Neutrophil (primary cell): ENCODE measurements at regions not wholly inside any gene's neighbourhood (a gene's known extent, or its start where the extent isn't known, plus 50 kb on each side); places are given as distances from the start of the nearest gene placed in this dataset.

Experiments used
- H3K27ac ChIP-seq: fragments of 200-600 bp; sonication (generic); 2 replicates; pipeline ENCODE4 v1.5.1; 2016; ENCODE audit warnings: mild to moderate bottlenecking, moderate library complexity
- H3K27me3 ChIP-seq: fragments of 200-600 bp; sonication (generic); 2 replicates; pipeline ENCODE4 v1.6.0; 2016; ENCODE audit warnings: mild to moderate bottlenecking
- H3K36me3 ChIP-seq: fragments of 200-600 bp; sonication (generic); 2 replicates; pipeline ENCODE4 v1.5.1; 2017
- H3K4me1 ChIP-seq, 2 experiments: fragments of 200-600 bp in 1 of 2; sonication (generic) in 1 of 2; 1 replicate in 1 of 2; 2 replicates in 1 of 2; pipeline versions ENCODE4 v1.5.1 to v1.6.1; 2013 to 2016; ENCODE audit warnings: low read depth in 1 of 2, low read length in 1 of 2, mild to moderate bottlenecking in 1 of 2, moderate library complexity in 1 of 2; ENCODE audit not compliant: control insufficient read depth in 1 of 2, insufficient read depth in 1 of 2
- H3K4me3 ChIP-seq, 2 experiments: fragments of 200-600 bp in 1 of 2; sonication (generic) in 1 of 2; 1 replicate in 1 of 2; 2 replicates in 1 of 2; pipeline ENCODE4 v1.5.1; 2013 to 2016; ENCODE audit warnings: low read depth in 1 of 2, low read length in 1 of 2, mild to moderate bottlenecking in 1 of 2, moderate library complexity in 1 of 2
- H3K9me3 ChIP-seq: fragments of 200-600 bp; sonication (generic); 2 replicates; pipeline ENCODE4 v1.5.1; 2016
- CTCF ChIP-seq: fragments of 200-600 bp; sonication (generic); IDR thresholded peaks from 2 replicates; pipeline ENCODE4 v1.5.1; 2016; ENCODE audit warnings: antibody characterized with exemption

- Histone ChIP-seq H3K27ac (no peak overlapping the region), H3K9me3 (no peaks in the 10 kb centered on the region), H3K36me3 (no peaks in the 10 kb centered on the region), H3K4me1 (no peaks in the 10 kb centered on the region), H3K27me3 (no peaks in the 10 kb centered on the region), H3K4me3 (no peak overlapping the region)
- TF ChIP-seq CTCF, result no peak
Observed at GRCh38 chr13:21228738-21229137, 52.3 kb downstream of the MRPL57 start.

- no peaks in the 10 kb centered on the region for H3K27me3 ChIP-seq
- H3K4me3 ChIP-seq, result no peak overlapping the region
- H3K36me3 ChIP-seq, result no peaks in the 10 kb centered on the region
- H3K9me3 ChIP-seq, result no peaks in the 10 kb centered on the region
- TF ChIP-seq CTCF, result no peak
- H3K4me1 ChIP-seq, result no peaks in the 10 kb centered on the region
- no peak overlapping the region for H3K27ac ChIP-seq
Observed at GRCh38 chr13:21229241-21230024, 53.0 kb downstream of the MRPL57 start.

- H3K4me1 ChIP-seq, result no peaks in the 10 kb centered on the region
- no peak overlapping the region for H3K4me3 ChIP-seq
- H3K36me3 ChIP-seq, result no peaks in the 10 kb centered on the region
- no peaks in the 10 kb centered on the region for H3K9me3 ChIP-seq
- no peak overlapping the region for H3K27ac ChIP-seq
- no peak for TF ChIP-seq CTCF
- no peaks in the 10 kb centered on the region for H3K27me3 ChIP-seq
Observed at GRCh38 chr13:21230516-21230915, 54.1 kb downstream of the MRPL57 start.

- no peak overlapping the region for H3K27ac ChIP-seq
- H3K4me1 ChIP-seq, result no peaks in the 10 kb centered on the region
- H3K9me3 ChIP-seq, result no peaks in the 10 kb centered on the region
- no peaks in the 10 kb centered on the region for H3K27me3 ChIP-seq
- TF ChIP-seq CTCF, result no peak
- no peak overlapping the region for H3K4me3 ChIP-seq
- no peaks in the 10 kb centered on the region for H3K36me3 ChIP-seq
Observed at GRCh38 chr13:21231426-21231940, 55.0 kb downstream of the MRPL57 start.

GRCh38 chr13:21232196-21232595 lies 55.7 kb downstream of the MRPL57 start:
- Histone ChIP-seq H3K27me3 (no peaks in the 10 kb centered on the region), H3K36me3 (no peaks in the 10 kb centered on the region), H3K9me3 (no peaks in the 10 kb centered on the region), H3K27ac (no peak overlapping the region), H3K4me3 (no peak overlapping the region), H3K4me1 (no peaks in the 10 kb centered on the region)
- no peak for TF ChIP-seq CTCF
